Esophagus muscularis mucosa (tissue), 4 donors: ENCODE measurements at regions not wholly inside any gene's neighbourhood (a gene's known extent, or its start where the extent isn't known, plus 50 kb on each side); places are given as distances from the start of the nearest gene placed in this dataset.

Source experiments
- DNase-seq: peaks from one replicate; pipeline ENCODE4 v3.0.0-alpha.2; 2017; ENCODE audit errors: extremely low spot score
- H3K27ac ChIP-seq, 4 donors: fragments of 200-600 bp; sonication (generic); replicated peaks in 1 of 4; 1 replicate in 3 of 4; 2 replicates in 1 of 4; pipeline ENCODE4 v1.5.1; 2016 to 2019; ENCODE audit warnings: mild to moderate bottlenecking in 1 of 4
- H3K27me3 ChIP-seq, 4 donors: fragments of 200-600 bp; sonication (generic); one replicate each; pipeline versions ENCODE4 v1.5.1 to v1.6.0; 2016 to 2019
- H3K36me3 ChIP-seq, 4 donors: fragments of 200-600 bp; sonication (generic); one replicate each; pipeline ENCODE4 v1.5.1; 2016 to 2019
- H3K4me1 ChIP-seq, 4 donors: fragments of 200-600 bp; sonication (generic); one replicate each; pipeline ENCODE4 v1.5.1; 2016 to 2019
- H3K4me3 ChIP-seq, 4 donors: fragments of 200-600 bp; sonication (generic); 1 replicate in 2 of 4; 2 replicates in 2 of 4; pipeline ENCODE4 v1.5.1; 2016 to 2019; ENCODE audit warnings: mild to moderate bottlenecking in 4 of 4, moderate library complexity in 1 of 4
- H3K9me3 ChIP-seq, 4 donors: fragments of 200-600 bp; sonication (generic); 1 replicate in 3 of 4; 2 replicates in 1 of 4; pipeline ENCODE4 v1.5.1; 2016 to 2019
- CTCF ChIP-seq, 3 experiments: fragments of 200-600 bp in 2 of 3; fragments of 450-650 bp in 1 of 3; sonication (generic) in 2 of 3; IDR thresholded peaks; one replicate each; pipeline ENCODE4 v1.5.1; 2017 to 2019; ENCODE audit warnings: antibody characterized with exemption in 3 of 3, mild to moderate bottlenecking in 2 of 3, moderate library complexity in 1 of 3
- EP300 ChIP-seq: sonication (generic); formaldehyde crosslinking; IDR thresholded peaks from one replicate; pipeline ENCODE4 v1.6.1; 2017; ENCODE audit warnings: antibody characterized with exemption
- POLR2A ChIP-seq: fragments of 450-650 bp; IDR thresholded peaks from one replicate; pipeline ENCODE4 v1.6.1; 2017; ENCODE audit warnings: antibody characterized with exemption, moderate library complexity, mild to moderate bottlenecking, low read depth
- POLR2AphosphoS5 ChIP-seq, 2 donors: sonication (generic); formaldehyde crosslinking; IDR thresholded peaks; one replicate each; pipeline ENCODE4 v1.6.1; 2017; ENCODE audit warnings: antibody characterized with exemption in 2 of 2
- WGBS: methylation state at CpG from one replicate; pipeline ENCODE4 v1.1.5; 2018; 5-methylcytosine and 5-hydroxymethylcytosine counted together
- intact Hi-C: fragments of 100-400 bp; cut with DNase I; formaldehyde crosslinking; loops from one replicate; pipeline ENCODE4 v1.15.1; 2023

- Histone ChIP-seq H3K36me3 (no peaks in the 10 kb centered on the region), H3K4me3 (no peak overlapping the region), H3K9me3 (no peaks in the 10 kb centered on the region), H3K4me1 (peaks cover 0 to 27% (median 24%) of the 10 kb centered on the region in 4 donors), H3K27me3 (no peaks in the 10 kb centered on the region), H3K27ac (peak overlapping the region in 1 of 4 donors; percentile 64)
- no peak for DNase-seq
- intact Hi-C loops, result no loop called here
- WGBS, result 86% methylated on average over 9 of the region's 9 CpGs
- no peak for TF ChIP-seq CTCF (IDR thresholded peaks at IDR 0.05)
- no peak for TF ChIP-seq EP300
- TF ChIP-seq POLR2AphosphoS5 (IDR thresholded peaks at IDR 0.05), result no peak
- no peak for TF ChIP-seq POLR2A
Measured at GRCh38 chr7:42685911-42686310, 226.0 kb downstream of the C7orf25 start.

- no peaks in the 10 kb centered on the region for H3K9me3 ChIP-seq
- no peak overlapping the region for H3K4me3 ChIP-seq
- 8% methylated on average over 3 of the region's 3 CpGs for WGBS
- H3K36me3 ChIP-seq, result no peaks in the 10 kb centered on the region
- intact Hi-C loops, result loop anchor here (5.0 kb wide), 1 partner anchor 441 kb away; the partner anchor contains the start of gene GLI3
- peak; percentile 17 to 45 for TF ChIP-seq POLR2AphosphoS5 (IDR thresholded peaks at IDR 0.05)
- no peak for TF ChIP-seq POLR2A
- peak overlapping the region; percentile 18 to 78 (median 56) for H3K27ac ChIP-seq
- no peak for DNase-seq
- peaks cover 0 to 30% (median 26%) of the 10 kb centered on the region in 4 donors for H3K4me1 ChIP-seq
- no peaks in the 10 kb centered on the region for H3K27me3 ChIP-seq
Measured at GRCh38 chr7:42677751-42678699, 233.8 kb downstream of the C7orf25 start.

- TF ChIP-seq CTCF (IDR thresholded peaks at IDR 0.05) (no peak), EP300 (no peak), POLR2AphosphoS5 (IDR thresholded peaks at IDR 0.05) (no peak), POLR2A (no peak)
- H3K9me3 ChIP-seq, result no peaks in the 10 kb centered on the region
- H3K36me3 ChIP-seq, result no peaks in the 10 kb centered on the region
- H3K4me1 ChIP-seq, result peaks cover 0 to 43% (median 35%) of the 10 kb centered on the region in 4 donors
- H3K27me3 ChIP-seq, result no peaks in the 10 kb centered on the region
- intact Hi-C loops, result no loop called here
- no peak for DNase-seq
- H3K4me3 ChIP-seq, result no peak overlapping the region
- no peak overlapping the region for H3K27ac ChIP-seq
Measured at GRCh38 chr7:42674541-42674940, 237.3 kb downstream of the C7orf25 start.

GRCh38 chr7:42673951-42674350 is 237.9 kb downstream of the C7orf25 start:
- no peak for TF ChIP-seq CTCF (IDR thresholded peaks at IDR 0.05)
- no peak for TF ChIP-seq POLR2A
- TF ChIP-seq POLR2AphosphoS5 (IDR thresholded peaks at IDR 0.05), result no peak
- TF ChIP-seq EP300, result no peak
- peaks cover 0 to 42% (median 32%) of the 10 kb centered on the region in 4 donors for H3K4me1 ChIP-seq
- no peaks in the 10 kb centered on the region for H3K27me3 ChIP-seq
- 85% methylated on average over 6 of the region's 6 CpGs for WGBS
- no peak overlapping the region for H3K4me3 ChIP-seq
- no peaks in the 10 kb centered on the region for H3K9me3 ChIP-seq
- no peak for DNase-seq
- intact Hi-C loops, result no loop called here
- no peak overlapping the region for H3K27ac ChIP-seq
- H3K36me3 ChIP-seq, result no peaks in the 10 kb centered on the region

- H3K4me1 ChIP-seq, result peaks cover 0 to 27% (median 17%) of the 10 kb centered on the region in 4 donors
- H3K9me3 ChIP-seq, result no peaks in the 10 kb centered on the region
- no peak overlapping the region for H3K27ac ChIP-seq
- TF ChIP-seq CTCF (IDR thresholded peaks at IDR 0.05) (no peak), EP300 (no peak), POLR2A (no peak), POLR2AphosphoS5 (IDR thresholded peaks at IDR 0.05) (no peak)
- intact Hi-C loops, result no loop called here
- 82% methylated on average over 2 of the region's 2 CpGs for WGBS
- H3K4me3 ChIP-seq, result no peak overlapping the region
- DNase-seq, result no peak
- no peaks in the 10 kb centered on the region for H3K36me3 ChIP-seq
- no peaks in the 10 kb centered on the region for H3K27me3 ChIP-seq
Measured at GRCh38 chr7:42672339-42672999, 239.4 kb downstream of the C7orf25 start.
